K562 (cell line): ENCODE measurements at regions not wholly inside any gene's neighbourhood (a gene's known extent, or its start where the extent isn't known, plus 50 kb on each side); places are given as distances from the start of the nearest gene placed in this dataset.

Experiments used
- ATF6 ChIP-seq: sonication (generic); formaldehyde crosslinking; IDR thresholded peaks from 2 replicates; pipeline ENCODE4 v1.4.0; 2020; ENCODE audit warnings: mild to moderate bottlenecking, missing genetic modification reagents
- CBFB ChIP-seq: sonication (generic); formaldehyde crosslinking; IDR thresholded peaks from 2 replicates; pipeline ENCODE4 v1.4.0; 2020; ENCODE audit warnings: mild to moderate bottlenecking, missing genetic modification reagents
- GTF2A2 ChIP-seq: IDR thresholded peaks from 2 replicates; pipeline ENCODE4 v1.6.1; 2016; ENCODE audit warnings: mild to moderate bottlenecking, missing genetic modification characterization, missing compliant biosample characterization
- HSF4 ChIP-seq: fragments of 250-450 bp; sonication (Bioruptor Pico); IDR thresholded peaks from 2 replicates; pipeline ENCODE4 v2.1.2; 2022; ENCODE audit warnings: mild to moderate bottlenecking, moderate library complexity, borderline replicate concordance
- JUND ChIP-seq, 2 experiments: IDR thresholded peaks; 2 replicates in 1 of 2; 3 replicates in 1 of 2; pipeline ENCODE4 v1.6.1; 2011; ENCODE audit warnings: borderline replicate concordance in 2 of 2, low read depth in 2 of 2, low read length in 2 of 2, improper control_type of control experiment in 1 of 2, missing biosample characterization in 1 of 2, missing genetic modification characterization in 1 of 2, missing genetic modification reagents in 1 of 2
- MAZ ChIP-seq, 2 experiments: fragments of 450-650 bp in 1 of 2; sonication (generic) in 1 of 2; formaldehyde crosslinking; IDR thresholded peaks in 1 of 2; conservative IDR thresholded peaks in 1 of 2; 2 replicates each; pipeline versions ENCODE4 v1.4.0 to v1.5.0; 2020; ENCODE audit warnings: mild to moderate bottlenecking in 1 of 2, missing genetic modification reagents in 1 of 2
- MBD2 ChIP-seq: sonication (generic); IDR thresholded peaks from 2 replicates; pipeline ENCODE4 v1.6.1; 2016; ENCODE audit warnings: low read depth, borderline replicate concordance
- NRF1 ChIP-seq, 2 experiments: fragments of 450-650 bp; IDR thresholded peaks in 1 of 2; conservative IDR thresholded peaks in 1 of 2; 2 replicates each; pipeline ENCODE4 v1.6.1; 2014; ENCODE audit warnings: mild to moderate bottlenecking in 2 of 2
- PKNOX1 ChIP-seq: fragments of 450-650 bp; IDR thresholded peaks from 2 replicates; pipeline ENCODE4 v1.6.1; 2016
- RBM15 ChIP-seq: fragments of 200-400 bp; formaldehyde crosslinking; IDR thresholded peaks from 2 replicates; pipeline ENCODE4 v1.6.1; 2018; ENCODE audit warnings: mild to moderate bottlenecking, low read length, moderate library complexity; ENCODE audit not compliant: insufficient read depth
- SLC30A9 ChIP-seq: fragments of 250-450 bp; sonication (Bioruptor Pico); IDR thresholded peaks from 2 replicates; pipeline ENCODE4 v1.8.0; 2022; ENCODE audit warnings: mild to moderate bottlenecking, moderate library complexity
- SMAD3 ChIP-seq: fragments of 450-650 bp; formaldehyde crosslinking; conservative IDR thresholded peaks from 2 replicates; pipeline ENCODE4 v1.4.0; 2020; ENCODE audit warnings: mild to moderate bottlenecking
- SREBF1 ChIP-seq: fragments of 150-350 bp; IDR thresholded peaks from 2 replicates; pipeline ENCODE4 v1.6.1; 2014; ENCODE audit warnings: antibody characterized with exemption, low read depth, low read length, borderline replicate concordance
- WHSC1 ChIP-seq: IDR thresholded peaks from one replicate; pipeline ENCODE4 v1.6.1; 2012; ENCODE audit warnings: low read length, control low read depth, inconsistent platforms
- TF ChIP-seq, protein P1 (sequence below), 2 experiments: fragments of 450-650 bp in 1 of 2; IDR thresholded peaks; 2 replicates each; pipeline ENCODE4 v1.6.1; 2011 to 2017; ENCODE audit warnings: low read depth in 2 of 2, antibody characterized with exemption in 1 of 2, borderline replicate concordance in 1 of 2, low read length in 1 of 2, mild to moderate bottlenecking in 1 of 2, mixed read lengths in 1 of 2; ENCODE audit not compliant: control insufficient read depth in 1 of 2
- TF ChIP-seq, protein P2 (sequence below): sonication (generic); formaldehyde crosslinking; IDR thresholded peaks from 2 replicates; pipeline ENCODE4 v1.8.1; 2023; ENCODE audit warnings: mild to moderate bottlenecking, missing genetic modification reagents

DNA sequence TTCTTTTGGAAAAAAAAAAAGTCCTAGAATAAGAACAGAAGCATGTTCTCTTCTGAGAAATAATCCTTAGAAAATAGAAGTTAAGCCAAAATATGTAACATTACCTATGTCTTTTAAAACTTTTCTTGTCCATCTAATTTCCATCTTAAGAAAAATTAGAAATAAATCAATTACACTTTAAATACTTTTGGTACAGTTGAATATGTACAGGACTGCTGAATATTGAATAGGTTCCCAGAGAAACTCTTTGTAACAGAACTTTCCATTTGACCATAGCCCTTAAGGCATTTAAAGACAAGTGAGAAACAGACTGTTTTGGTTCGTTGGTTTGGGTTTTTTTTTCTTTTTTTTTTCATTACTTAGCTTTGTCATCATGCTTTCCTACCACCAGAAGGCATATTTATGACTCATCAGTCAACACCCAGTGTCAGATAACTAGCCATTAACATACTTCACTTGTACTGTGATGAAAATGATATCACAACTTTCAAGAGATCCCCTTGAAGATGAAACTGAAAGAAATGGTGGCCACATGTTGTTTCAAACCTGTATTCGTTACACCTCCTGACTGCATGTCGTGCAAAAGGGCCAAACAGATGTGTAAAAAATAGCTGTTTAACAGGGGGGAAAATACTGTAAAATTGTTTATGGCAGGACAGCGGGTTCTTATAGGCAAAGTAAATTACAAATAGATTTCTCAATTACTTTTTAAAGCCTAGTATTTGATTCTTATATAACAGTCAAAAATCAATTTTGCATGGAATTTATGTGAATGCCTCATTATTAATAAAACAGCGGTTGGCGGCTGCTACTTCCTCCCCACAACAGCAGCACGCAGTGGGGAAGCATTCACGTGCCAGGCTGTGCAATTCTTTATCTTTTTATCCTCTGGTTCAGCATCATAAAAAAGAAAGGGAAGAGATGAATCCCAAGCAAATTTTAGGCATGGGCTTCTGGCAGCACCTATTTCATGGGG lies 280.7 kb upstream of the HNRNPA3 start (continued):
- TF ChIP-seq NRF1 (conservative IDR thresholded peaks at IDR 0.05 in 1 of 2, IDR thresholded peaks at IDR 0.05 in 1 of 2) (no peak), SREBF1 (no peak), JUND (IDR thresholded peaks at IDR 0.05; ENCODE audit: borderline replicate concordance, low read depth, low read length) (peak; percentile 97), JUND (tag; IDR thresholded peaks at IDR 0.05; ENCODE audit: borderline replicate concordance, low read depth, low read length) (peak; percentile 95), MAZ (CRISPR knock-in tag; conservative IDR thresholded peaks at IDR 0.05 in 1 of 2, IDR thresholded peaks at IDR 0.05 in 1 of 2) (0 out of 4 replicates have a peak, but pooled peaks of 1 of the 2 experiments have one; percentile 27), SLC30A9 (CRISPR knock-in tag) (no peak), HSF4 (CRISPR knock-in tag) (no peak), ATF6 (no peak), SMAD3 (CRISPR knock-in tag) (0 out of 2 replicates have a peak, but pooled peaks have one; percentile 49), PKNOX1 (peak; percentile 89), GTF2A2 (tag) (no peak), RBM15 (no peak), WHSC1 (no peak), CBFB (no peak), MBD2 (no peak)
- TF ChIP-seq, protein P1, sequence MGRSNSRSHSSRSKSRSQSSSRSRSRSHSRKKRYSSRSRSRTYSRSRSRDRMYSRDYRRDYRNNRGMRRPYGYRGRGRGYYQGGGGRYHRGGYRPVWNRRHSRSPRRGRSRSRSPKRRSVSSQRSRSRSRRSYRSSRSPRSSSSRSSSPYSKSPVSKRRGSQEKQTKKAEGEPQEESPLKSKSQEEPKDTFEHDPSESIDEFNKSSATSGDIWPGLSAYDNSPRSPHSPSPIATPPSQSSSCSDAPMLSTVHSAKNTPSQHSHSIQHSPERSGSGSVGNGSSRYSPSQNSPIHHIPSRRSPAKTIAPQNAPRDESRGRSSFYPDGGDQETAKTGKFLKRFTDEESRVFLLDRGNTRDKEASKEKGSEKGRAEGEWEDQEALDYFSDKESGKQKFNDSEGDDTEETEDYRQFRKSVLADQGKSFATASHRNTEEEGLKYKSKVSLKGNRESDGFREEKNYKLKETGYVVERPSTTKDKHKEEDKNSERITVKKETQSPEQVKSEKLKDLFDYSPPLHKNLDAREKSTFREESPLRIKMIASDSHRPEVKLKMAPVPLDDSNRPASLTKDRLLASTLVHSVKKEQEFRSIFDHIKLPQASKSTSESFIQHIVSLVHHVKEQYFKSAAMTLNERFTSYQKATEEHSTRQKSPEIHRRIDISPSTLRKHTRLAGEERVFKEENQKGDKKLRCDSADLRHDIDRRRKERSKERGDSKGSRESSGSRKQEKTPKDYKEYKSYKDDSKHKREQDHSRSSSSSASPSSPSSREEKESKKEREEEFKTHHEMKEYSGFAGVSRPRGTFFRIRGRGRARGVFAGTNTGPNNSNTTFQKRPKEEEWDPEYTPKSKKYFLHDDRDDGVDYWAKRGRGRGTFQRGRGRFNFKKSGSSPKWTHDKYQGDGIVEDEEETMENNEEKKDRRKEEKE (IDR thresholded peaks at IDR 0.05; ENCODE audit: borderline replicate concordance in 1 of 2, control insufficient read depth in 1 of 2, low read depth in 2 of 2, low read length in 1 of 2) = no peak
- TF ChIP-seq, protein P2, sequence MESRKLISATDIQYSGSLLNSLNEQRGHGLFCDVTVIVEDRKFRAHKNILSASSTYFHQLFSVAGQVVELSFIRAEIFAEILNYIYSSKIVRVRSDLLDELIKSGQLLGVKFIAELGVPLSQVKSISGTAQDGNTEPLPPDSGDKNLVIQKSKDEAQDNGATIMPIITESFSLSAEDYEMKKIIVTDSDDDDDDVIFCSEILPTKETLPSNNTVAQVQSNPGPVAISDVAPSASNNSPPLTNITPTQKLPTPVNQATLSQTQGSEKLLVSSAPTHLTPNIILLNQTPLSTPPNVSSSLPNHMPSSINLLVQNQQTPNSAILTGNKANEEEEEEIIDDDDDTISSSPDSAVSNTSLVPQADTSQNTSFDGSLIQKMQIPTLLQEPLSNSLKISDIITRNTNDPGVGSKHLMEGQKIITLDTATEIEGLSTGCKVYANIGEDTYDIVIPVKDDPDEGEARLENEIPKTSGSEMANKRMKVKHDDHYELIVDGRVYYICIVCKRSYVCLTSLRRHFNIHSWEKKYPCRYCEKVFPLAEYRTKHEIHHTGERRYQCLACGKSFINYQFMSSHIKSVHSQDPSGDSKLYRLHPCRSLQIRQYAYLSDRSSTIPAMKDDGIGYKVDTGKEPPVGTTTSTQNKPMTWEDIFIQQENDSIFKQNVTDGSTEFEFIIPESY = no peak
